Activated T-helper 1 cell treated with anti-CD3 and anti-CD28 coated beads, Interleukin-2, amount 50 U/mL, for 16 hours (primary cell): ENCODE measurements at regions not wholly inside any gene's neighbourhood (a gene's known extent, or its start where the extent isn't known, plus 50 kb on each side); places are given as distances from the start of the nearest gene placed in this dataset.

Experiments used
- DNase-seq, 2 donors: peaks; one replicate each; pipeline ENCODE4 v3.0.0-alpha.2; 2020; ENCODE audit warnings: low read depth in 1 of 2, low spot score in 1 of 2

DNA sequence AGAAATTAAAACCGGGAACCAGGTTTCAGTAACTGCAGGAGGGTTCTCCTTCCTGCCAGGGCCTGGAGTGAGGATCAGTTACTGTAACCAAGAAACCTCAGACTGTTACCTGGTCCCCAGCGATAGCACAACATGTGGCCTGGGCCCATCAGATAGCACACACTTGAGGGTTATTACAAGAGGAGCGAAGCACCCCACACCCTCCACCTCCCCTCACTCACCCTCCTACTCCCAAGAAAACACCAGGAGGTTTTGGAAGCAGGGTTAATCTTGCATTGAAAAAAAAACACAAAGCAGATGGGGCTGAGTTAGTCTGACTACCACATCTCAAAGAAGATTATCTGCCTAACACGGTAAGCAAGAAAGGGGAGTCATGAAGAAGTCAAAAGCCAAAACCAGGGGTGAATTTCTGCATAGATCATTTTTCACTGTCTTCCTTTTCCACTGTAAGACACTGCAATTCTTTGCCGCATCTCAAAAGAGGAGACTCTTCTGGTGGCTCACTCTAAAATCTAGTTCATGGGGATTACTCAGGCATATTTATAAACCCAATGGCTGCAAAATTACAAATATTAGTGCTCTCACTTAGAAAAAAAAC lies 75.9 kb upstream of the DOCK9 start:
- DNase-seq, result no peak

DNA sequence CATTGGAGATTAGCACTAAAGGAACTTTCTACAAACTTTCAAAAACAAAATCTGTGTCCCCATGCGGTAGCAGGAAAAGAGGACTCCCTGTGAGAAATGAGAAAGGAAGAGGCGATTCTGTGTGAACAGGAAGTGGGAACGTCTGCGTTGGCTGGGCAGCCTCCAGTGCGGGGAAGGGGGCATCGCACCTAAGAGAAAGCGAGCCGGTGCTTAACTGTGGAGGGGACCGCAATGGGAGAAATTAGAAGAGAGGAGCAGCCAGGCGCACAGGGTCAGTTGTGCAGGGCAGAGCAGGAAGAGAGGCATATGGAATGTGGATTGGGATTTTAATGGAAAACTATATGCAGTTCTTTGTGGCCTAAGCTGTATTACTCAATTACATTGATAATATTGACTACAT lies 77.4 kb upstream of the DOCK9 start:
- DNase-seq, result no peak

DNA sequence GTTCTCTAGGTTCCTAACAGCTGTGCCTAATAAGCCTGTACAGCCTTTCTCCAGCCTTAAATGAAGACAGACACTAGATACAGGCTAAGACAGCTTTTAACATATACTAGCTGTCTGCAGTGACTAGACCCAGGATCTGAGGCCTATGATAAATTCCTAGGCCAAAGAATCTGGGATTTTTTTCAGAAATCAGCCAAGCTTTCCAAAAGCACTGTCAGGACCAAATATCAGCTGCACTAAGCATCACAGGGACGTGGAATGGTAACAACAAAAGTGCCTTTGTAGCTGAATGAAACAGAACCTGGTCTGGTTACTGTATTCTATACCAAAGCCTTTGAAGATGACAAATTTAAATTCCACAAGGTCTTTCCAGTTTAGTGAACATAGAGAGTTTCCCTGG lies 77.9 kb upstream of the DOCK9 start:
- DNase-seq, result no peak

DNA sequence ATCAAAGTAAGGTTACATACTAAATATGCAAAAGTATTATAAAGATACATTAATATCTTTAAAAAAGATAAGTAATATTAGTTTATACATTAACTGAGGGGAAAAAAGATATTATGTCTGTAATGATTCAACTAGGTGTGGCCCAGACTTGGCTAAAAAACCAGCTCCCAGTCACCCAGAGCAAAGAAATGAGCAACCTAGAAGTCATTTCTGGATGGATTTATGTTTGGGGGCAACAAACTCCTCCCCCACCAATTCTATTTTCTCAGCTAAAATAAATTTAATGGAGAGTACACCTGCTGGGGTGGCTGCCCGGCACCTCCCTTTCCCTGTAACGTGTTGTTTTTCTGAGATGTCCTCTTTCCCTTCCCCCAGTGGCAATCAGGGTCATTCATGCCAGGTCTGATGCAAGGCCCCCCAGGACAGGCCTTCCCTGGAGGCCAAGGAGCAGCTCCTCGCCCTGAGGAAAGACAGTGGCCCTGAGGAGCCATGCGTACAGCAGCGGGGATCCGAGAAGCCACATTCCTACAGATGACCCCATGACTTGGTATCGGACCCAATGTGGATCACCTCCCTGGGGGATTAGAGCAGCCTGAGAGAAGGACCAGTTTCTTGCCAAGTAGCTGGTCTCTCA lies 78.6 kb upstream of the DOCK9 start:
- DNase-seq, result no peak

DNA sequence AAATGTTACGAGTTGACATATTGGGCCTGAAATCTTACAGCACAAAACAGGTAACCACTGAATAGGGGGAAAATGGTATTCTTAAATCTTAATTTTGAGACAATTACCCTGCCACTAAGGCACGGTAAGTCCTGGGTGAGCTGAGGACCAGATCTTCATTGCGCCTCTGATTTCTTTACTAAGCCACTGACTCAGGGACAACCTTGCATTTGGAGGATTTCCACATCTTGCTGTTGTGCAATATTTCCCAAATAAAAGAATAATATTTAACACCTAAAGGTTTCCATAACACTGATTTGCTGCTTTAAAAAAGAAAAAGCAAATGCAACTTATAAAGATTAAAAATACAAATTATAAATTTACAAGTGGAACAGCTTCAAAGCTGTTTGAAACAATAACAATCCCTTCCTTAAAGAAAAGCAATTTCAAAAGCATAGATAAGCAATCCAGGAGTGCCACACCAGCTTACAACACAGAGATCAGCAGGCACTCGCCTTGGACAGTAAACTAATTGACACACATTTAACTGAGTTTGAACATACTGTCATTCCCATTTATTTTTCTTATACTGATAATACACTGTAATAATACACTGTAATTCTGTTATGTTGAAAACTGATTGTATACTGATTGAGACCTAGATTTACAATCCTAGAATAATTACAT lies 79.6 kb upstream of the DOCK9 start:
- no peak for DNase-seq

DNA sequence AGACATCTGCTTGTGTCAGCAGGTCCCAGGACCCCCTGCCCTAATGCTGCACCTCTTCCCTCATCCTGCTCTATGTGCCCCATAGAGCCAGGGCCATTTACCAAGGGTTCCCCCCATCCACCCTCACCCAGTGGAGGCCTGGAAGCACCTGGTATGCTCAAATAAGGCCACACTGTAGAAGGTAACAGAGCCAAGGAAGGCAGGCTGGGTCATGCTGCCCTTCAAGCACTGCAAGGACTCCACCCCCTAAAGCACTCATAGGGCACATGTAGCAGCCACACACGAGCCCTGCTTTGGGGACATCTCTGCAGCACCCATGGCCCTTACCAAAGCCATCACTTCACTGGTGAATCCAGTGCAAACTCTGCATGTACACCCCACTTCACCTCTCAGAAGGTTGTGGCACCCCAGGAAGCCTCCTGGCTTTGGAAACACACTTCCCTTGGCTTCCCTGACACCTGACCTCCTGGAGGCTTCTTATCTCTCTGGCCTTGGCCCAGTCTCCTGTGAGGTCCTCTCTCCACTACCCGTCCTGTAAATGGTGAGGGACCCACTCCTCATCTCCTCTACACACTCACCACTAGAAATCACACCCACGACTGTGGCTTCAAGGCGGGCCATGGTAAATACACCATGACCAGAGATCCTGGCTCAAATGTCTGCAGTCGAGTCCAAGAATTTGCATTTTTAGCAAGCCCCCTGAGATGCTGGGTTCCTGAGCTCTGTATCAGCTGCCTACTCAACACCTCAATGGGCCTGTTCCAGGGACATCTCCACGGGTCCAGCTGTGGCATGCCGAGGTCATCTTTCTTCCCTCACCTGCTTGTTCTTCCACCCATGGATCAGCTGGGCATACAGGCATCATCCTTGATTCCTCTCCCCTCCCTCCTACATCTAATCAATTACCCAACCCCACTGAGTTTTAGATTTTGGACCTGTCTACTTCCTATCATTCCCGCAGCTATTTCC lies 80.9 kb upstream of the DOCK9 start:
- DNase-seq, result no peak

DNA sequence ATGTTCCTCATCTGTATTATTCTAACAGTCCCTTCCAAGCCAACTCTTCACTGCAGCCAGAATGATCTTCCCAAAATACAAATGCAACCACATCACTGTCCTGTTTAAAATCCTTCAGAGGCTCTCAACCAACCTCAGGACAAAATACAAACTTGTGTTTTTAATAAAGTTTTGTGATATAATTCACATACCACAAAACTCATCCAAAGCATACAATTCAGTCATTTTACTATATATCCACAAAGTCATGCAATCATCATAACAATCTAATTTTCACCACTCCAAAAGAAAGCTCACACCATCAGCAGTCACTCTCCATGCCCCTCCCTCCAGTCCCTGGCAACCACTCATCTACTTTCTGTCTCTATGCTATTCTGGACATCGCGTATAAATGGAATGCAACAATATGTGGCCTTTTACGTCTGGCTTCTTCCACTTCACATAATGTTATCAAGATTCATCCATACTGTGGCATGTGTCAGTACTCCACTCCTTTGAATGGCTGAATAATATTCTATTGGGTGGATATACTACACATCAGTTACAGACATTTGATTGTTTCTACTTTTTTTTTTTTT lies 81.7 kb upstream of the DOCK9 start:
- no peak for DNase-seq

DNA sequence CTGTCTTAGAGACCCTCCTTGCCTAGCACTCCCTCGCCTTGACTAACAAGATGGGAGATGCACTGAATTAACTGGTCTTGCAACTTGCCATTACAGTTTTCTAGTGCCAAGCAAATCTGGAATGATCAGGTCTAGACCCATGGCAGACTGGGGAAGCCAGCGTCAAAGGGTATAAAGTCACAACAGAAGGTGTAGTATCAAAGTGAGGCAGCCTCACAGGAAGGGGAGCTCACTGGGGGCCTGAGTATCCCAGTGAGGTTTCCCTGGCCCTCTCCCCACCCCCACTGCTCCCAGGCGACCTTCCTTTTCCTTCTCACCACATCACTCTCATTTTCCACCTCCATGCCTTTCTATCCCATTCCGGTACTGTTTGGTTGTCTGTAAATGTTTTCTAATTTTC lies 83.5 kb upstream of the DOCK9 start:
- DNase-seq, result no peak

DNA sequence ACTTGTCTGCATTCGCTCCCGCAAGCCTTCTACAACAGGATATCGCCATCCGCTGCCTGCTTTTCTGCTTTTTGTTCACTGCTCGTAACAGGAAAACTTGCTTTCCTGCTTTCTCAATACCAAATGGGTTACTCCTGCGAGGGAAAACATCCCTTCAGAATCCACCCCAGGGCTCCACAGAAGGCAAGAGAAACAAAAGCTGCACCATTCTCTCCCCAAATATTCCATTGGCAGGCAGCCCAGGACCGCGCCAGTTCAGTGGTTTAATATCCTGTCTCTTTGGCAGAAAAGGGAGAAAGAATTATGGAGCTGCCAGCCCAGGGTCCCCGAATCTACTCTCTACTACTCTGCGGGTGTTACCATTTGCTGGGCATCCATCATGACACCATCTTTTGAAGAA lies 84.7 kb upstream of the DOCK9 start:
- no peak for DNase-seq

DNA sequence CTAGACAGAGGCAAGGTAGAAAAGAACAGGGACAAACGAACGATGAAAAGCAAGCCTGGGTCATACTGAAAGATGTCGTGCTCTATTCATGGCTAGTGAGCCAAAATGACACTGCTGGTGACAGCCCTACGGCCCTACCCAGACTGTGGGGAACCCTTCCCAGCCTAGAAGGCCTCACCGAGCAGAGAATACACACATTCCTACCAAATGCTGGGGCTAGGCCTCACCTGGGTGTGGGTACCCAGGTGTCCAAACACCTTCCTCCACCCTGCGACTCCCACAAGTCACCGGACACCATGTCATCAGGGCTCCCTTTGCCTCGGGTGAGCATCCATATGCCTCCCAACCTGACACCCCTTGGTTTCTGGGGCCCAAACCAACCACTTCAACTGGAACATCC lies 85.3 kb upstream of the DOCK9 start:
- DNase-seq, result no peak

DNA sequence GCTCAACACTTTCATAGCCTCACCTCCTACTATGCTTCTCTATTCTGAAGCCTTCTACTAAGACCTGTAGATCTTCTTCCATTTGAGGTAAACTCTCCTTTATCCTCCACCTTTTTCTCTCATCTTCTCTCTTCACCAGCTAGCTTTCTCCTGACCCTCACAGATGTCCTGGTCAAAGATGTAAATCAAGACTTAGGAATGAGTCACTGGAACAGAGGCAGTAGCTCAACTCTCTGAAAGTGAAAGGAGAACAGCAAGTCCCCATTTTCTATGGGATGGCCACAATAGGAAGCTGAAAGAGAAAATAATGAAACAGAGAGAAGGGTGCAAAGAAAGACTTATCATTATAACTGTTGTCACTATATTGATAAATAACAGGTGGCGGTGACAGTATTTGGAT lies 86.1 kb upstream of the DOCK9 start:
- DNase-seq, result no peak

DNA sequence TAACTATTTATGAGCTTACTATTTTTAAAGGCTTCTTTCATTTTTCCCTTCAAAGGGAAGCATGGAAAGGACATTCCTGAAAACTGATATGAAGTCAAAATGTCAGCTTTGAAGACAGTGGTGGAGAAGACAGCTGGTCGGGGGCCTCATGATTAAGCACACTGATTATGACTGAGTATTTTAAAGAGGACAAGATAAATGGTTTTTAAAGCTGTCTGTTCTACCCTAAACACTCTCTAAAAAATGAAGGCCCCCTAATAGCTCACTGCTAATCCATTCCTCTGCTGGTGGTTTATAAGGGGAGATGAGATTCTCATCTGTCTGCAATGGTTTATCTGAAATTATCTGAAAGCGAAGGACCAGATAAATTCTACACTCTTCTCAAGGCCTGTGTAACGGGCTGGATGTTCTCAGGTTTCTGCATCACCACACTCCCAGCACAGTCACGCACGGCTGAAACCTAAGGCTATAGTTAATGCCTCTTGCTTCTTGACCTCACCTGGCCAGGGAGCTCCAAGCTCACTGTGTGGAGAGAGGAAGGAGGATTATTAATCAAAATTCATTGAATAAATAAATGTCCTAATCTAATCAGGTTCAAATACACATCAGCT lies 86.9 kb upstream of the DOCK9 start:
- no peak for DNase-seq

DNA sequence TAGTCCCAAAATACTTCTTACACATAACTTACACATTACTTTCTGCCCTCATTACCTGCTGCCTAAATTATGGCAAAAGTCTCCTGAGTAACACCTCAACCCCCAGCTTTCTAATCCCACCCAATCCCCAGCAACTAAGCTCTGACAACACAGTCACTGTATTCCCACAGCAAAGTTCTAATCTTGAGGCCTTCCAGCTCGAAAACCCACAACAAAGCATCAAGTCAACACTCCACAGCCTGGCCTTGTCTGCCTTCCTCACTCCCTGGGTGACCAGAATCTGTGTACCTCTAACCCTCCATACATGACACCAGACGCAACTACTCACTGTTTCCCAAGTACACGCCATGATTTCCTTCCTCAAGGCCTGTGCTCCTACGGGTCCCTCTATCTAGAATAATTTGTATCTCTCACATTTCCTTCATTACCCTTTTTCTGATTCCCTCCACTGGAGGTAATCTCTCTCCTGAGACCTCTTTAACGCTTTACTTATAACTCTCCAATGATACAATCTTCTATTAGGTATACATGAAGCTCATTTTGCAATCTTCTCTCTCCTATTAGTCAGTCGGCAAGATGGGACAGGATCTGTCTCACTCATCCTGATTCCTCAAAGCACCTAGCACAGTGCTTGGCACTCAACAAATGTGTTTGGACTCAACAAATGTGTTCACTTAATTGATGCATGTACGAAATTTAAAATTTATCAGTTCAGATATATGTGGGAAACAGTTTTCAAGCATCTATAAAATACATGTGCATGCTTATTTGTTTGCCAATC lies 87.6 kb upstream of the DOCK9 start:
- no peak for DNase-seq

DNA sequence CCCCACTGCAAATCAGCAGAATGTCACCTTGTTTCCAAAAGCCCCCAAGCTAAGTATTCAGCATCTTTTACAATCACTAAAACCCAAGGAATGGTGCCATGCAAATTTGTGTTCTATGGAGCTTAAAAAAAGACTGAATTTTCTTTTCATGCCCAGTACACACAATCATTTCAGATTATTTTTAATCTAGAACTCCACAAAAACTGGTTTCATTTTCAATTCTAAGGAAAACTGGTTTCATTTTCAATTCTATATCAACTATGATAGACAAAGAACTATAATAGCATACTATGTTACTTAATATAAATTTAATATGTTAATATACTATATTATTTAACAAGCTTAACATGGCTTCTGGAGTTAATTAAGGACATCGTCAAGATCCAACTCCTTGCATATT lies 88.4 kb upstream of the DOCK9 start:
- DNase-seq, result no peak

DNA sequence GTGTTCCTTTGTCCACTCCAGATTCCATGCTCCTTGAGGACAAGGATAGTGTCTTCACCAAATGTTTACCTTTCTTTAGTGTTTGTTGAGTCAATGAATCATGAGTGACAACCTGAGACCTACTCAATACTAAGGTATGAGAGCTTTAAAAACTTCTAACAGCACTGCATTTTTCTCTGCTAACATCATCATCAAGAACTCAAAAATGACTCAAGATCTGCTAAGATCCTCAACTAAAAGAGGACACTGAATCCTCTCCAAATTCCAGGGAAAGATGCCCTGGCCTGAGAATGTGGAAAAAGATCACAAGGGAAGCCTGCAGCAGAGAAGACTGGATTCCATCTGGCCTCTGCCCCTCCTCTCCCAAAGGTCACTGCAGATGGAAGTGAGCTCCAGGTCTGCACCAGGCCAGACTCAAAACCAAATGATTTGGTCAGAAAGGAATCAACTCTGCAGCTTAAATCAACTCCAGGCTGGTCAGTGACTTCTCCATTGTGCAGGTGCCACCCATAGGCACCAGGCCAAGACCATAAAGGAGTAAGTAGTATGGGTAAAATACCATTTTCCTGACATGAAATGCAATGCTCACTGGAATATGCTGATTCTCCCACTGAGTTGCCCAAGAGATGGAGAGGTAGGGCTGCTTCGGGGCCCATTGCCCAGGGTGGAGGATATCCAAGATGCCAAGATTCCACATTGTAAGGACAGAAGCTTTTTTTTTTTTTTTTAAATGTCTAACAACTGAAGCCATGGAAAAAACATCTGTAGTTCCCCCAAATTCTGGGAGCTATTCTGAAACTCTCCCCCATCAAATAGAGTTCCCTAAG lies 89.5 kb upstream of the DOCK9 start:
- no peak for DNase-seq

DNA sequence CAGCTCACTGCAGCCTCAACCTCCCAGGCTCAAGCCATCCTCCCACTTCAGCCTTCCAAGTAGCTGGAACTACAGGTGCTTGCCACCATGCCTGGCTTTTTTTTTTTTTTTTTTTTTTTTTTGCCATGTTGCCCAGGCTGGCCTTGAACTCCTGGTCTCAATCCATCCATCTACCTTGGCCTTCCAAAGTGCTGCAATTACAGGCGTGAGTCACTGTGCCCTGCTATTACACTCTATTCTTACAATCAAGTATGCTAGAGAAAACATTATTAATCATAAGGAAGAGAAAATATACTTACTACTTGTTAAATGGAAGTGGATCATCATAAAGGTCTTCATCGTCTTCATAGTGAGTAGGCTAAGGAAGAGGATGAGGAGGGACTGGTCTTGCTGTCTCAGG lies 93.3 kb upstream of the DOCK9 start:
- no peak for DNase-seq

DNA sequence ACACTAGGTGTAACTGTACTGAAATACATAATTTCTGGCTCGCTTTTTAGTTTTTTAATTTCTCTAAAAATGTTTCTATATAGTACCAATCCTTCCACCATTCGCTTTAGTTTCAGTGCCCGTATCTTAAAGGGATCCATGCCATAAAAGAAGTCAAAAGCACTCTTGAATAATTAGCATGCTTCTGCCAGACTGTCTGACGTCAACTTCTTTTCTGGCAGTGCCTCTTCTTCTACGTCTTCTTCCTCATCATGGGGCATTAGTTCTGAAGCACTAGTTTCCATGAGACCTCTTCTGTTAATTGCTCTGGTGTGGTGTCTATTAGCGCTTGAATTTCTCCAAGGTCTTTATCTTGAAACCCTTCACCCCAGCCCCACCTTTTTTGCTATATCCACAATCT lies 93.8 kb upstream of the DOCK9 start:
- no peak for DNase-seq

DNA sequence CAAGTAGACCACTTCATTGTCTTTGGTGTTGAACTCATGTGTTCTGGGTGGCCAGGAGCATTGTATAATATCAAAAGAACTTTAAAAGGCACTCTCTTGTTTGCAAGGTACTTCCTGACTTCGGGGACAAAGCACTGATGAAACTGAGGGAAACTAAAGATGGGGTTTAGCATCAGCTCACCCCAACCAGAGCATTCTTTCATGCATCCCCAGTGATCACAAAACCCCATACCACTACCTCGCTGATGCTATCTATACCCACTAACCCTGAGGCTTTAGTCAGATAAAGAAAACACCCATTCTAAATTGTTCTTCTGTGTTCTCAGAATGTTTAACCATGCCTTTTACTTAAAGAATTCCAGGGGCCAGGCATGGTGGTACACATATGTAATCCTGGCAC lies 94.5 kb upstream of the DOCK9 start:
- no peak for DNase-seq

DNA sequence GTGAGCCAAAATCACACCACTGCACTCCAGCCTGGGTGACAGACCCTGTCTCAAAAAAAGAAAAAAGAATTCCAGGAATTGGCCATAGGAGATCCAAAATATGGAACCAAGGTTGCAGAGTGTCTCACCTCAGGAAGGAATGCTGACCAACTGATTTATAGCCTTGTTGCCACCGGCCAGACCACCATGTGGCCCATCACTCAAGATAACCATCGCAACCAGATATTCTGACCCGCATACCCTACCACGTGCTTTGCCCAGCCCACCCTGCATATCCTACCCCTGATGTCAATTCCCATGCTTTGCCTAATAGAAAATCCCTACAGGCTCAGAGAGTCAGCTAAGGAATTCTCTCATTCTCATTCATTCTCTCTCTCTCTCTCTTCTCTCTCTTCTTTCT lies 95.1 kb upstream of the DOCK9 start:
- DNase-seq, result no peak
